PFSK-1 (cell line): ENCODE measurements at regions not wholly inside any gene's neighbourhood (a gene's known extent, or its start where the extent isn't known, plus 50 kb on each side); places are given as distances from the start of the nearest gene placed in this dataset.

Source experiments
- FOXP2 ChIP-seq: optimal IDR thresholded peaks from 2 replicates; pipeline ENCODE3; 2011; ENCODE audit warnings: borderline replicate concordance, control low read depth, inconsistent platforms; ENCODE audit not compliant: insufficient read depth; ENCODE audit errors: extremely low read length, extremely low read depth
- POLR2AphosphoS5 ChIP-seq: IDR thresholded peaks from 2 replicates; pipeline ENCODE4 v1.6.1; 2012; ENCODE audit warnings: low read depth, mild to moderate bottlenecking, control low read depth, low read length, moderate library complexity
- SIN3A ChIP-seq: IDR thresholded peaks from 2 replicates; pipeline ENCODE4 v1.6.1; 2012; ENCODE audit warnings: mild to moderate bottlenecking, low read length, moderate library complexity, borderline replicate concordance; ENCODE audit not compliant: insufficient read depth
- TAF1 ChIP-seq: IDR thresholded peaks from 2 replicates; pipeline ENCODE4 v1.6.1; 2012; ENCODE audit warnings: low read length, control low read depth, borderline replicate concordance; ENCODE audit not compliant: insufficient read depth
- TF ChIP-seq, protein P1 (sequence below), 2 experiments: IDR thresholded peaks; 2 replicates each; pipeline versions ENCODE4 v1.6.1 to v1.8.0; 2011 to 2012; ENCODE audit warnings: low read depth in 2 of 2, low read length in 2 of 2, control low read depth in 1 of 2, inconsistent platforms in 1 of 2, mild to moderate bottlenecking in 1 of 2, moderate library complexity in 1 of 2; ENCODE audit not compliant: insufficient read depth in 1 of 2

DNA sequence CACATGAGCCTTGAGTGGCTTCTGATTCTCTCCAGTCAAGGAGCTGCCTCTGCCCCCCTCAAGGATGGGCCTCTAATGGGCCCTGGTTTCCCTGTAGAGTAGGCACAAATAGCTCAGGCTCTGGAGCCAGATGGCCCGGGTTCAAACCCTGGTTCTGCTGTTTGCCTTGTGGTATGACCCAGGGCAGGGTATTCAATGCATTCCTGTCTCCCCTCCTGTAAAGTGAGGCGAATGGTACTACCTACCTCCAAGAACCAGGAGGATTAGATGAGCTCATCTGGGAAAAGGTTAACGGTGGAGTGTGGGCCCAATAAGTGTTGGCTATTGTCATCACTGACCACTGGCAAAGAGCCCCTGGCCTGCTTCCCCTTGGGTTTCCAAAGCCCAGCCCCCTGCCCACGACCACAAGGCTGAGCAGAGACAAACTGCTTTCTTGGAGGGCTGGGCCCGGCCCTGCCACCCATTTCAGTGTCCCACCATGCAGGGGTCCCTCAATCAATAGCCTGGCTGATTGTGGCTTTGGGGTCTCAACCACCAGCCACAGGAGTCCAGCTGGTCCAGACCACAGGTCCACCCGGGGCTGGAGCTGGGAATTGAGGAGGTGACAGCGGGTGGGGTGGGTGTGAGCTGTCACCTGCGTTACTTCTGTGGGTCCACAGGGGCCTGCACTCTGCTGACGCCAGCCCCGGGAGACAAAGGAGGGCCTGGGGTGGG, 115.6 kb upstream of the RUNX3 start:
- TF ChIP-seq POLR2AphosphoS5 (no peak), SIN3A (no peak), TAF1 (no peak)

DNA sequence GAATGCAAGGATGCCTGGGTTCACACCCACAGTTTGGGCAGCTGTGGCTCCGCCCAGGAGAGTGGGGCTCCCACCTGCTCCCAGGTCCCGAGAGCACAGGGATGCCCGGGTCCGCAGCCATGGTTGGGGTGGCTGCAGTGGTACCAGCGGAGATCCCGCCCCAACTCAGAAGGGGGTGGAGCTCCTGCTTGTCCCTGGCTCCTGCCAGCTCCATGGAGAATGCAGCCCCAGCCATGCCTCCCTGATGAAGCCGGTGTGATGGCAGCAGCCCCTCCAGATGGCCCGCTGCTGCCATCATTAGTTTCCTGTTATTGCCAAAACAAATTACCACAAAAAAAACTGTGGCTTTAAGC, 113.1 kb upstream of the RUNX3 start:
- TF ChIP-seq TAF1 (no peak), FOXP2 (no peak), SIN3A (no peak), POLR2AphosphoS5 (no peak)
- TF ChIP-seq, protein P1, sequence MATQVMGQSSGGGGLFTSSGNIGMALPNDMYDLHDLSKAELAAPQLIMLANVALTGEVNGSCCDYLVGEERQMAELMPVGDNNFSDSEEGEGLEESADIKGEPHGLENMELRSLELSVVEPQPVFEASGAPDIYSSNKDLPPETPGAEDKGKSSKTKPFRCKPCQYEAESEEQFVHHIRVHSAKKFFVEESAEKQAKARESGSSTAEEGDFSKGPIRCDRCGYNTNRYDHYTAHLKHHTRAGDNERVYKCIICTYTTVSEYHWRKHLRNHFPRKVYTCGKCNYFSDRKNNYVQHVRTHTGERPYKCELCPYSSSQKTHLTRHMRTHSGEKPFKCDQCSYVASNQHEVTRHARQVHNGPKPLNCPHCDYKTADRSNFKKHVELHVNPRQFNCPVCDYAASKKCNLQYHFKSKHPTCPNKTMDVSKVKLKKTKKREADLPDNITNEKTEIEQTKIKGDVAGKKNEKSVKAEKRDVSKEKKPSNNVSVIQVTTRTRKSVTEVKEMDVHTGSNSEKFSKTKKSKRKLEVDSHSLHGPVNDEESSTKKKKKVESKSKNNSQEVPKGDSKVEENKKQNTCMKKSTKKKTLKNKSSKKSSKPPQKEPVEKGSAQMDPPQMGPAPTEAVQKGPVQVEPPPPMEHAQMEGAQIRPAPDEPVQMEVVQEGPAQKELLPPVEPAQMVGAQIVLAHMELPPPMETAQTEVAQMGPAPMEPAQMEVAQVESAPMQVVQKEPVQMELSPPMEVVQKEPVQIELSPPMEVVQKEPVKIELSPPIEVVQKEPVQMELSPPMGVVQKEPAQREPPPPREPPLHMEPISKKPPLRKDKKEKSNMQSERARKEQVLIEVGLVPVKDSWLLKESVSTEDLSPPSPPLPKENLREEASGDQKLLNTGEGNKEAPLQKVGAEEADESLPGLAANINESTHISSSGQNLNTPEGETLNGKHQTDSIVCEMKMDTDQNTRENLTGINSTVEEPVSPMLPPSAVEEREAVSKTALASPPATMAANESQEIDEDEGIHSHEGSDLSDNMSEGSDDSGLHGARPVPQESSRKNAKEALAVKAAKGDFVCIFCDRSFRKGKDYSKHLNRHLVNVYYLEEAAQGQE (IDR thresholded peaks at IDR 0.05; ENCODE audit: insufficient read depth in 1 of 2, low read depth in 2 of 2, low read length in 2 of 2), result no peak

DNA sequence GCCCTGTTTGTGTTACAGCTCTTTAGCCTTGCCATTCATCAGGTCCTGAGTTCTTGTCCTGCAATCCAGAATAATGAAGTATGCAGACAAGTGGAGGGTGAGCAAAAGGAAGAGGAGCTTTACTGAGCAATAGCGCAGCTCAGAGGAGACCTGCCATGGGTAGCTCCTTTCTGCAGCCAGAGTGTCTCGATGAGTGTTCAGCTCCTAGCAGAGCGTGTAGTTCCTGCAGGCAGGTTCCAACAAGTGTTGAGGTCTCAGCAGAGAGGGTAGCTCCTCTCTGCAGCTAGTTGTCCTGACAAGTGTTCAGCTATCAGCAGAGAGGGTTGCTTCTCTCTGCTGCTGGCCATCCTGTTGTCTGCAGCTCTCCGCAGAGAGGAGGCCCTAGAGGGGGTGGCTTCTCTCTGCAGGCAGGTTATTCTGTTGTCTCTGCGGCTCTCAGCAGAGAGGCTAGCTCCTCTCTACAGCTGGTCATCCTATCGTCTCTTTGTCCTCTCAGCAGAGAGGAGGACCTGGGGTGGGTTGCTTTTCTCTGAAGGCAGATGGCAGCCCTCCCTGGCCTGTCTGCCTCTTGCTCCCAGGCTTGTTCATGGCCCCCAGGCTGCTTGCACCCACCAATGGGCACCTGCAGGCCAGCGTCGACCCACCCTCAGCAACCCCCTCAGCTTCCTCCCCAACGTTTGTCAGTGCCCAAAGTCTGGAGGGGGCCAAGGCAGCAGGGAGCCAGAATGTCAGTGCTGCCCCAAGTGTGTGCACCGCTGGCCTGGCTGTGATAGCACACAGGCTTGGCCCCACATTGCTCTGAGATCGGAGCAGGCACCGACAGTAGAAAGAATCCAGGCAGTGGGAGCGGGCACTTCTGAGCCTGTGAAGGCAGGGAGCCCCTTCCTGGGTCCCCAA, 112.5 kb upstream of the RUNX3 start:
- TF ChIP-seq, protein P1 (IDR thresholded peaks at IDR 0.05; ENCODE audit: insufficient read depth in 1 of 2, low read depth in 2 of 2, low read length in 2 of 2), result no peak
- TF ChIP-seq TAF1 (no peak), POLR2AphosphoS5 (no peak), SIN3A (no peak), FOXP2 (no peak)

DNA sequence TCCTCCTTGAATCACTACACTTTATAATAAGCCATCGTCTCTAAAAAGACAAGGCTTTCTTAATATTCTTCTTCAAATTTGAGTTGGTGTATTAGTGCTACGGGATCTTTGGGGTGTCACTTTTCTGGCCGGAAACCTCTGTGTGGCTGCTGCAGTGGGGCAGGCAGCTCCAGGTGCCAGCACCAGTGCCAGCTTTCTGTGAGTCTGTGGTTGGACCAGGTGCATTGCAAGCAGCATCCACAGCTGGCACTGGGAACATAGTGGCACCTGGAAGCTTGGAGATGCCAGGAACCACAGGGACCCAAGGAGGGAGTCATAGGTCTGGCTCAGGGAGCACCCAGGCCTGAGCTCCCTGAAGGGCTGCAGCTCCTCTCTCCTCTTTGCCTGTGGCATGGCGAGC, 111.8 kb upstream of the RUNX3 start:
- TF ChIP-seq, protein P1 (IDR thresholded peaks at IDR 0.05; ENCODE audit: insufficient read depth in 1 of 2, low read depth in 2 of 2, low read length in 2 of 2), result no peak
- TF ChIP-seq TAF1 (no peak), FOXP2 (no peak), POLR2AphosphoS5 (no peak), SIN3A (no peak)

DNA sequence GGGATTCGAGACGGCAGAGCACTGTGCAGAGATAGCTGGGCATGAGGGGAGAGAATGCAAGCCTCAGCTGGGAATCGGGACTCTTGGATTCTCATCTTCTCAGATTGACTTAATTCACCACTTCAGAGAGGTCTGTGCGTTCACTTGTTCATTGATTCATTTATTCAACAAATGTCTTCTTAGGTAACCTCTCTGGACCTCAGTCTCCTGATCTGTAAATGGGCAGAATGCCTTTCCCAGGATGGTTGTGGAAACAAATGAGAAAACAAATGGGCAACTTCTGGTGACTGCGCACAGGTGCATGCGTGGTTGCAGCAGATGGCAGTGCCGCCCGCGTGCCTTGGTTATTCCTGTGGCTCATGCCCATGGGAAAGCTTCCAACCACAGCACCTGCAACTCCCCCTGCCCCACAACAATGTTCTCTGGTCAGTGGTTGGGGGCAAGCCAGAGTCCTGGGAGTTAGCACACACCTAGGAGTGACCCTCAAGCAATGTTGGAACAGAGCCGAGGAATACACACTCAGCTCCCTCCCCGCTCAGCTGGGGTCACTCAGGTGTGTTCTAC, 110.1 kb upstream of the RUNX3 start:
- TF ChIP-seq TAF1 (no peak), POLR2AphosphoS5 (no peak), FOXP2 (no peak), SIN3A (no peak)
- TF ChIP-seq, protein P1 (IDR thresholded peaks at IDR 0.05; ENCODE audit: insufficient read depth in 1 of 2, low read depth in 2 of 2, low read length in 2 of 2), result no peak
